Upper lobe of right lung (tissue), 1 donor: ENCODE measurements at regions not wholly inside any gene's neighbourhood (a gene's known extent, or its start where the extent isn't known, plus 50 kb on each side); places are given as distances from the start of the nearest gene placed in this dataset.
A peak's percentile ranks its signal among the peaks of the same experiment; 100 is the strongest.

Source experiments
- ATAC-seq: fragments of 200-7000 bp; cut with Tn5 transposase; one replicate; pipeline ENCODE4 v1.9.1; 2020; ENCODE audit warnings: mild to moderate bottlenecking, moderate library complexity
- DNase-seq: peaks from one replicate; pipeline ENCODE4 v3.0.0-alpha.2; 2020
- H3K27ac ChIP-seq: fragments of 200-600 bp; one replicate; pipeline ENCODE4 v1.8.0; 2022
- H3K27me3 ChIP-seq: fragments of 200-600 bp; one replicate; pipeline ENCODE4 v1.8.0; 2022; ENCODE audit warnings: mild to moderate bottlenecking
- H3K36me3 ChIP-seq: fragments of 200-600 bp; one replicate; pipeline ENCODE4 v1.8.0; 2022
- H3K4me1 ChIP-seq: fragments of 200-600 bp; one replicate; pipeline ENCODE4 v1.8.0; 2022
- H3K4me3 ChIP-seq: fragments of 200-600 bp; one replicate; pipeline ENCODE4 v1.8.0; 2022; ENCODE audit warnings: mild to moderate bottlenecking
- H3K9me3 ChIP-seq: fragments of 200-600 bp; one replicate; pipeline ENCODE4 v1.8.0; 2022
- intact Hi-C: fragments of 100-400 bp; cut with DNase I; formaldehyde crosslinking; loops from one replicate; pipeline ENCODE4 v1.11.0; 2022
- TF ChIP-seq, protein P1 (sequence below): fragments of 200-600 bp; IDR thresholded peaks from one replicate; pipeline ENCODE4 v1.8.0; 2022; ENCODE audit warnings: antibody characterized with exemption
- donor health status: DM: no; HTN: yes; CAD: no; lungs with severe emphysema.

DNA sequence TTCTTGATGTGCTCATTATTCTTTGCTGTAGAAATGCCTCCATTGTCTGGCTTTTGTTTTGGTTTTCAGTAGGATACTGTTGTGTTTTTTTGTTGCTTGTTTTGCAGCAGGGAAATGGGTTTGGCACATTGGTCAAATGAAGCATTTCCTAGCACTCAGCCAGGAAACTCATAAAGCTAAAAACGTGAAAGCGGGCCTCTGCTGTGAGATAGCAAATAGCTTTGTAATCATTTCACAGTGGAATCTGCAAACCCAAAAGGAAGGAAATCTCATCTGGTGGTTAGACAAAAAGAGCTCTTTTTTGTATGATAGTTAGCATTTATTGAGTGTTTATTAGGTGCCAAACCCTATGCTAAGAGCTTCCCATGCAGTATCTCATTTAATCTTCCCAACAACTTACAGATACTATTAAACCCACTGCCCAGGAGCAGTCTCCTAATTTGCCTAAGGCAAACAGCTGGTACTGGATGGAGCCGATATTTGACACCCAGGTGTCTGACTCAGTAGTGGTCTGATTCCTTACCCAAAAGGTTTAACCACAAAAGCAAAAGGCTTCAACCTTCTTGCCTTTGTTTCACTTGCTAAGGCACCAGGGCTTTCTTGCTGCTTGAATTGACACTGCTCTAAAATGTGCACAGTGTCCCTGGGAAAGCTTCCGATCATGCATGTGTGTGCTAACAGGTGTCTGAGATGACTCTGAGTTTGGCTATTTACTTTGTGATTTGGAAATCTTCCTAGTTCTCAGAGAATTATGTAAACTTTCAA is 527.9 kb upstream of the MDFIC2 start:
- Histone ChIP-seq H3K9me3 (no peaks in the 10 kb centered on the region), H3K27ac (no peak overlapping the region), H3K36me3 (no peaks in the 10 kb centered on the region), H3K4me3 (no peak overlapping the region), H3K4me1 (peaks cover 5% of the 10 kb centered on the region), H3K27me3 (no peaks in the 10 kb centered on the region)
- TF ChIP-seq, protein P1, sequence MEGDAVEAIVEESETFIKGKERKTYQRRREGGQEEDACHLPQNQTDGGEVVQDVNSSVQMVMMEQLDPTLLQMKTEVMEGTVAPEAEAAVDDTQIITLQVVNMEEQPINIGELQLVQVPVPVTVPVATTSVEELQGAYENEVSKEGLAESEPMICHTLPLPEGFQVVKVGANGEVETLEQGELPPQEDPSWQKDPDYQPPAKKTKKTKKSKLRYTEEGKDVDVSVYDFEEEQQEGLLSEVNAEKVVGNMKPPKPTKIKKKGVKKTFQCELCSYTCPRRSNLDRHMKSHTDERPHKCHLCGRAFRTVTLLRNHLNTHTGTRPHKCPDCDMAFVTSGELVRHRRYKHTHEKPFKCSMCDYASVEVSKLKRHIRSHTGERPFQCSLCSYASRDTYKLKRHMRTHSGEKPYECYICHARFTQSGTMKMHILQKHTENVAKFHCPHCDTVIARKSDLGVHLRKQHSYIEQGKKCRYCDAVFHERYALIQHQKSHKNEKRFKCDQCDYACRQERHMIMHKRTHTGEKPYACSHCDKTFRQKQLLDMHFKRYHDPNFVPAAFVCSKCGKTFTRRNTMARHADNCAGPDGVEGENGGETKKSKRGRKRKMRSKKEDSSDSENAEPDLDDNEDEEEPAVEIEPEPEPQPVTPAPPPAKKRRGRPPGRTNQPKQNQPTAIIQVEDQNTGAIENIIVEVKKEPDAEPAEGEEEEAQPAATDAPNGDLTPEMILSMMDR = no peak
- no peak for DNase-seq
- intact Hi-C loops = no loop called here
- no peak for ATAC-seq

DNA sequence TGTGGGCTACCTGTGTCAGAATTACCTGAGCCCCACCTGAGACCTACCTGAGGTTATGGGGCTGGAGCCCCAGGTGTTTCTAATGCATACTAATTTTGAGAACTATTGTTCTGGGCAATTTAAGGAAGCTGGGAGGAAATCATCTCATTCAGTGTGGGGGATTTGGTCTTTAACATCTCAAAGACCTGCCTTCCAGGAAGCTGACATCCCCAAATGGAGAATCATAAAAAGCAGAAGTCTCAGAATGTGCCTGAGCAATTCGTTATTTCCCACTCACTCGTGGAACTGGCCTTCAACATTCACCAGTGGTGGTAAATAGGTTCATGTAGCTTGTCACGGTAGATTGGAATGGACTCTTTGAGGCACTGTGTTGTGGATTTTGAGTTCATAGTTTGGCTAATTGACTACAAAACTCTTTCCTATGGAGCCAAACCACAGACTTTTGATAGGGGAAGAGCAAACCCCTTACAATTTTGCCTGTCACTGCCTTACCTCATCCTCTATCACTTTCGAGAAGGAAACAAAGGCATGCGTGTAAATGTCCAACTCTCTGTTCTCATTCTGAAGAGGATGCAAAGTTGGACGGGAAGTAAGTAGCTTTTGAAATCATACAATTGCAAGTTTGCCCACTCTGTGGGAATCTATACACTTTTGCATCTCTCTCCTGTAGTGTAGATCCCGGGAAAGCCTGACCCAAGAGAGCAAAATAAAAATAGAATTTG is 521.0 kb upstream of the MDFIC2 start:
- ATAC-seq (no peak), DNase-seq (no peak)
- Histone ChIP-seq H3K4me1 (peaks cover 15% of the 10 kb centered on the region), H3K4me3 (no peak overlapping the region), H3K27ac (peak overlapping the region; percentile 66), H3K9me3 (no peaks in the 10 kb centered on the region), H3K36me3 (no peaks in the 10 kb centered on the region), H3K27me3 (no peaks in the 10 kb centered on the region)
- intact Hi-C loops = no loop called here
- TF ChIP-seq, protein P1 = no peak

DNA sequence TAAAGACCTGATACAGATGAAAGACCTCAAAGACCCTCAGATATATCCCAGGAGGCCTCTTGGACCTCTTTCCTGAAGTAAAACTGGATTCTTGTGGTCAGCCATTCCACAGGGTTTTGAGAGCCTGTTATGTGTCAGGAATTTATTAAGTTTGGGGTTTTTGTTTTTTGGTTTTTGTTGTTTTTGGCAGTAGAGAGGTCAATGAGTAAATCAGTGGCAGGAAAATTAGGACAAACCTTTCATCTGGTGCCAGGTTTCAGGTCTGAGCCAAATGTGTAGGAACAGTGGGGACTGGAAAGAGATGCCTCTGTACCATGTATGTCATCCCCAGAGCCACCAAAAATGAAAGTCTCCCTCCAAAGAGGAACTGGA is 520.4 kb upstream of the MDFIC2 start:
- no peak for DNase-seq
- Histone ChIP-seq H3K9me3 (no peaks in the 10 kb centered on the region), H3K4me1 (peaks cover 15% of the 10 kb centered on the region), H3K27me3 (no peaks in the 10 kb centered on the region), H3K27ac (peak overlapping the region; percentile 66), H3K36me3 (no peaks in the 10 kb centered on the region), H3K4me3 (no peak overlapping the region)
- TF ChIP-seq, protein P1 = no peak
- intact Hi-C loops = no loop called here
- no peak for ATAC-seq

DNA sequence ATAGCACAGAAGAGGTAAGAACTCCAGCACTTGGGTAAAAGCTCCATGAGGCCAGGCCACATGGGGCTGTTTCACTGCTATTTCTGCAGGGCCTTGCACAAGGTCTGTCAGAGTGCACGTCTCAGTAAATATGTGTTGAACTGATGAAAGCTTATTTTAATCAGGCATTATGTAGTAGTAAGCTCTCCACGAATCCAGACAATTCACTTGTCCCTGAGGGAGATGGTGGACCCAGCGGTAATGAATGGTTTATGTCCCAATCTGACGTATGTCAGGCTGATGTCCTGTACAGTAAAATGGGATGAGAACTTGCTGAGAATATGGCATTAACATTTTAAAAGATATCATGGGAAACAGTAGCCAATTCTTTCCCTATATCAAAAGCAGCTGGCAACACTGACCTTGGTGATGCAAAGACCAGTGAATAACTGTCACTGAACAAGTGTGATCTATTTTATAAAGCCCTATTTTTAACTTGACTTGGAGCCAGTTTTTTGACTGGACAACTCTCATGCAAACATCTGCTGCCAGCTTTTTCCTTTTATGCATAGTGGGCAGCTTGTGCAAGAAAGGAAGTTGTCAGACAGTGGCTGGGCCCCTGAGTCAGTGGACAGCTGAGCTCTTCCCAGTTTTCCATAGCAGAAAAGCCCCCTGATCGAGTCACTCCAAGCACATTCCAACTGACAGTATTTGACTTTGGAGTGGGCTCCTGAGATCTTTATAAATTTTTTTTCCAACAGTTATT is 519.8 kb upstream of the MDFIC2 start:
- Histone ChIP-seq H3K36me3 (no peaks in the 10 kb centered on the region), H3K4me3 (no peak overlapping the region), H3K27me3 (no peaks in the 10 kb centered on the region), H3K4me1 (peaks cover 15% of the 10 kb centered on the region), H3K9me3 (no peaks in the 10 kb centered on the region), H3K27ac (peak overlapping the region; percentile 66)
- no peak for DNase-seq
- TF ChIP-seq, protein P1 = no peak
- peak; percentile 38 for ATAC-seq
- intact Hi-C loops = no loop called here

DNA sequence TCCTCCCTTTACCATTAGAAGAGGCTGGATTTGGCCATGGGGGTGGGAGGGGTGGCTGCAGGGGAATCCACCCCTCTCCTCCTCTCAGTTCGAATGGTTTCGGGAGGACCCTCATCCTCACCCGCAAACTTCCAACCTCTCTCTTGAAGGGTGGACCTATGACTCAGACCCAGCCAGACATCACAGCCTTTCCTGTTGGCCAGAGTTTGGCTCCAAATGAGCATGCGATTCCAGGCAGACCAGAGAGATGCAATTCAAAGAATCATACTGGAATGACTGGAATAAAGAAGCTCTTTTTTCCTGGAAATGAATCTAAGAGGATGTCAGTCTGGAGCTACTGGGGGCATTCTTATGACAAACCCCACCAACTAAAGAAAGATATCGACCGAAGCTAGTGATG is 516.7 kb upstream of the MDFIC2 start:
- no peak for ATAC-seq
- Histone ChIP-seq H3K27ac (no peak overlapping the region), H3K36me3 (no peaks in the 10 kb centered on the region), H3K9me3 (no peaks in the 10 kb centered on the region), H3K4me3 (no peak overlapping the region), H3K4me1 (peaks cover 15% of the 10 kb centered on the region), H3K27me3 (no peaks in the 10 kb centered on the region)
- no peak for DNase-seq
- TF ChIP-seq, protein P1 = no peak
- intact Hi-C loops = no loop called here
